NOMO-1 (cell line): ENCODE measurements at regions not wholly inside any gene's neighbourhood (a gene's known extent, or its start where the extent isn't known, plus 50 kb on each side); places are given as distances from the start of the nearest gene placed in this dataset.

Source experiments
- DNase-seq, 2 experiments: peaks; one replicate each; lab custom pipeline; 2025; ENCODE audit not compliant: unreplicated experiment in 2 of 2; lab: John Stamatoyannopoulos, UW

DNA sequence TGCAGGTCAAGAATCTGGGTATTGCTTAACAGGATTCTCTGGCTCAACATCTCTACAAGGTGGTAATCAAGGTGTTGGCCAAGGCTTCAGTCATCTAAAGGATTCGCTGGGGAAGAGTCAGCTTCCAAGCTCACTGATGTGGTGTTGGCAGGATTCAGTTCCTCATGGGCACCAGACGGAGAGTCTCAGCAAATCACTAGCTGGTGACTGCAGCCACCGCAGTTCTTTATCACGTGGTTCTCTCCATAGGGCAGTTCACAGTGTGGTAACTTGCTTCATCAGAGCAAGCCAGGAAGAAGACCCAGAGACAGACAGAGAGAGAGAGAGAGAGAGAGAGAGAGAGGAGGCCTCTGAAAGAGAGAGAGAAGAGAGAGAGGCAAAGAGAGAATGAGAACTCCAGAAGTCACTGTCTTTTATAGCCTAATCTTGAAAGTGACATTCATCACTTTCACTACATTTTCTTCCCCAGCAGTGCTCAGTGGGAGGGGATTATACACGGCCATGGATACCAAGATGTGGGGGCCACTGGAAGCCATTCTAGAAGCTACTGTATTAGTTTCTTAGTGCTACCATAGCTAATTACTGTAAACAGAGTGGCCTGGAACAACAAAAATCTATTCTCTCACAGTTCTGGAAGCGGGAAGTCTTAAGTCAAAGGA, 109.2 kb upstream of the SMIM23 start:
- DNase-seq, result peak; percentile 77 to 94

DNA sequence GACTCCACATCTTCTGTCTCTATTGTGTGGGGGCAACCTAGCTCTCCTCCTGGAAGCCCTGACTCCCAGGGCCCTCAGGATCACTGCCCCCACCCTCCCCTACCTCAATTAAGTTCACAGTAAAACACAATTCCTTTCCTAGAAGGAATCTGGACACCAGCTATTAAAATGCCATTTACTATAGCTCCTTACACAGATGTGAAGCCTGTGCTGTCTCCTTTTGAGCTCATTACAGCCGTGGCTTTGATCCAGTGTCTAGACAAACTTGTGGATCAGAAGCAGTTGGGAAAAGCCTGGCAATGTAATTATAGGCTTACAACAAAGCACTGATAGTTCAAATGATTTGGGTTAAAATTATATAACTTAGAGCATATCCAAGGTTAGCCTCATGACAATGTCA, 107.0 kb upstream of the SMIM23 start:
- no peak for DNase-seq

- no peak for DNase-seq
These were observed 105.1 kb upstream of the SMIM23 start for GRCh38 chr5:171680485-171680884.

DNA sequence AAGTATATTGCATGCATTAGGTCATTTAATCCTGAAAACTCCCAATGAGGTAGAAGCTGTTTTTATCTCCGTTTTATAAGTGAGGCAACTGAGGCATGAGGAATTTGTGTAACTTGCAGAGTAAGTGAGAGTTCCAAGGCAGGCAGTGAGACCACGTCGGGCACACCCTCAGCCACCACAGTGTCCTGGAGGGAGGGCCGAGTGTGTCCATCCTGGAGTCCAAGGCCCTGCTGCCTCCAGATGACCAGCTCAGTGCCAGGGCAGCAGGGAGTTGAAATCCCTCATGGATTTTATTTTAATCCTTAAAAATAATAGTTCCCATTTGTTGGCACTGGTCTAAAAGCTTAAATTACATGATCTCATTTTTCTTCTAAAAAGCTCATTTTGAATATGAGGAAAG, 104.6 kb upstream of the SMIM23 start:
- DNase-seq, result no peak

GRCh38 chr5:171681677-171682076, 103.9 kb upstream of the SMIM23 start:
- peak; percentile 1 to 4 for DNase-seq

DNA sequence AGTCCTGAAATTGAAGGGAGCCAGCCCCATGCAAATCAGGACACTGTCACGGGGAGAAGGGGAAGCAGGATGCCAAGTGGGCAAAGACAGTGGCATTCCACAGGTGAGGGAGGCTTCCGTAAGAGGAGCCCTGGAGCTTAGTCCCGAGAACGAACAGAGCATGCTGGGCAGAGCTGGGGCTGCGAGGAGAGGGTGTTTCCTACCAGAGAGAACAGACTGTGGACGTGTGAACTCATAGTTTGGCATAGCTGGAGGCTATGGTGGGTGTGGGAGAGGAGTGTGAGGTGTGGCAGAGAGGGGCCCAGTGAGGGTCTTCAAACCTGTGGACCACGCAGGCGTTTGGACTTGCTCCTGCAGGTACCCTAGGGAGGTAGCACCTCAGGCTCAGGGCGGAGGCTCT, 102.8 kb upstream of the SMIM23 start:
- DNase-seq, result no peak

- no peak for DNase-seq
These were observed 101.4 kb upstream of the SMIM23 start for GRCh38 chr5:171684169-171684568.

DNA sequence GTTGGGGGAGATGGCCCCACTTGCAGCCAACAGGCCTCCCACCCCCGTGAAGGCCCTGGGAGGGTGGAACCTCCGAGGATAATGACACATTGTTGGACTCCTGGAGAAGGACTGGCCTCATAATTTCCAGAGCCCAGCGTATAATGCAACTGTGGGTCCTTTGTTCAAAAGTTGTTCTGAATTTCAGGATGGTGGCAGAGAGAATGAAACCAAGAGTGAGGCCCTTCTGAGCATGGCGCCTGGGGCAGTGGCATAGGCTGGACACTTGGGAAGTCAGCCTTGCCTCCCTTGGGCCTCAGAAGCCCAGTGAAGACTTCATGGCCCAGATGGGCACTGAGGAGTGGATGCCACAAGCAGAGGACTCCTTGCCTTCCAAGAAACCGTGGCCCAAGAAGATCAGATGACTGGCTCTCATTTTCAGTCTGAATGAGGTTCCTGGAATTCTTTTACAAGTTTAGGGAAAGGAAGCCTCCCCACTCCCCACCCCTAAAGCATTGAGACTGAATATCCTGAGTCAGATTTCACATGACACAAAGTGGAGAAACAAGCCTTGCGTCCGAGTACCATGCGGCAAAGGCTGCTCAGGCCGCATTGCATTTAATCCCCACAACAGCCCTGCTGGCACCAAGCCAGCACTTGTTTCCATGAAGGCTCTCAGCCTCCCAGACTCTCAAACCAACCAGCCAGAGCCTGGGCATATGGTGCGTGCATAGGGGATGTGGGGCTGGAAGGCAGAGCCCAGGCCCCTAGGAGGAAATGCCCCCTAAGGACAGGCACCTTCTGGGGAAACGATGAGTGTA, 96.7 kb upstream of the SMIM23 start:
- DNase-seq, result no peak

- DNase-seq, result no peak
These were observed 95.7 kb upstream of the SMIM23 start for GRCh38 chr5:171689853-171690417.

DNA sequence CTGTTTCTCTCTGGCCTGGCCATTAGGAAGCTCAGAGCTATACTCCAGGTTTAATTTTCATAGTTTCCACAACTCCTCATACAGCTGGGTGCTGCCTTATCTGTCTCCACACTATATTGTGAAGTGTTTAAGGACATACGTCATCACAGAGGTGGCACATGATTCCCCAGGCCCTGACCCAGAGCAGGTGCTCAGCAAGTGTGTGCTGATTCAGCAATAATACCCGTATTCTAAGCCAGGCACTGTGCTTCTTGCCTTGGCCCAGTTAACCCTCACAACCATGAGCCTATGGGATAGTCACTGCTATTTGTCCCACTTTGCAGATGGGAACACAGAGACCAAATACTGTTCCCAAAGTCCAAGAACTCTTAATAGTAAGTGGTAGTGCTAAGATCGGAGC, 93.5 kb upstream of the SMIM23 start:
- no peak for DNase-seq

DNA sequence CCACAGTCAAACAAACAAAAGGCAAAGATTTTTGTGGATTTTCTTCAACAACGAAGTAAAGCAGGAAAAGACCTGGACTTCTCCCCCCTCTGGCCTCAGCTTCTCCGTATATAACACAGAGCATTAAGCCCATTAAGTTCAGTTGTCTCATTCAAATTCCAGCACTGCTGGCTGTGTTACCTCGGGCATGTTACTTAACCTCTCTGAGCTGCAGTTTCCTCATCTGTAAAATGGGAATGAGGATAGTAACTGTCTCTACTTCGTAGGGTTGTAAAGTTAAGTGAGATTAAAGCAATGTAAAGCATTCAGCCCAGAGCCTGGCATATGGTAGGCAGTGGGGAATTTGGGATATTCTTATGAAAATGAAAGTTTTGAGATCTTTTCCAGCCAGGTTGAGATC, 92.7 kb upstream of the SMIM23 start:
- no peak for DNase-seq

GRCh38 chr5:171693412-171693811, 92.2 kb upstream of the SMIM23 start:
- DNase-seq, result no peak

- DNase-seq, result no peak
These were observed 89.8 kb upstream of the SMIM23 start for GRCh38 chr5:171695804-171696203.

GRCh38 chr5:171697221-171698102, 88.2 kb upstream of the SMIM23 start:
- no peak for DNase-seq

- no peak for DNase-seq
These were observed 85.2 kb upstream of the SMIM23 start for GRCh38 chr5:171700318-171700912.

GRCh38 chr5:171701100-171701541, 84.5 kb upstream of the SMIM23 start:
- no peak for DNase-seq

GRCh38 chr5:171702135-171702770, 83.4 kb upstream of the SMIM23 start:
- DNase-seq, result no peak

DNA sequence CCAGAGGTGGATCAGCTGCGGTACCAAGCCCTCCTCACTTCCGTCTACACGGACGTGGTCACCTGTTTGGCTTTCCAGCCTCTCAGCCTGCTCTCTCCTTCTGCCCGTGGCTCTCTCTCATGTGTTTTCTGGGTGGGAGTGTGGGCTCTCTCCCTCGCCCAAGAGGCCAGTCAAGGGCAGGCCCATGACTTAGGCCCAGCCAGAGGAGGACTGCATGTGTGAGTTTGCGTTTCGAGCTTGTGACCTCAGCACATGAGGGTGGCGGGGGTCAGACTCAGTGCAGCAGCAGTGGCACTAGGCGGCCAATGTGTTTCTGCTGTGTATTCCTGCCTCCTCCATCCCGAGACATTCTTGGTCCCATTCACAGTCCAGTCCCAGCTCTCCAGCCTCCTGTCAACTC, 82.5 kb upstream of the SMIM23 start:
- no peak for DNase-seq

DNA sequence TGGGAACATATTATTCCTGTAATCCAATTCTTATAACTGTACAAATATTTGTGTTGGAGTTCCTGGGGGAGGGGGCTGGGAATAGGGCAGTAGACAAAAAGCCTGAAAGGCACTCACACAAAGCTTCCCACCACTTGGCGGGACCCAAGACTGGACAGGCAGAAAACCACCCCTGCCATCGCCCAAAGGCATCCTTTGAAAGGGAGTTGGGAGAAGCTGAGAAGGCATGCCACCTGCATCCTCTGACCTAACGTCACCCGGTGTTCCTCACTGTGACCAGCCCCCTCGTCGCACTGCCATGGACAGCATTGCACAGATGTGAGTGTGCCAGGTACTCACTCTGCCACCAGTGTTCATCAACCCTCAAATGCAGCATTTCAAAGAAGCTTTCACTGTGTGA, 80.6 kb upstream of the SMIM23 start:
- DNase-seq, result no peak

DNA sequence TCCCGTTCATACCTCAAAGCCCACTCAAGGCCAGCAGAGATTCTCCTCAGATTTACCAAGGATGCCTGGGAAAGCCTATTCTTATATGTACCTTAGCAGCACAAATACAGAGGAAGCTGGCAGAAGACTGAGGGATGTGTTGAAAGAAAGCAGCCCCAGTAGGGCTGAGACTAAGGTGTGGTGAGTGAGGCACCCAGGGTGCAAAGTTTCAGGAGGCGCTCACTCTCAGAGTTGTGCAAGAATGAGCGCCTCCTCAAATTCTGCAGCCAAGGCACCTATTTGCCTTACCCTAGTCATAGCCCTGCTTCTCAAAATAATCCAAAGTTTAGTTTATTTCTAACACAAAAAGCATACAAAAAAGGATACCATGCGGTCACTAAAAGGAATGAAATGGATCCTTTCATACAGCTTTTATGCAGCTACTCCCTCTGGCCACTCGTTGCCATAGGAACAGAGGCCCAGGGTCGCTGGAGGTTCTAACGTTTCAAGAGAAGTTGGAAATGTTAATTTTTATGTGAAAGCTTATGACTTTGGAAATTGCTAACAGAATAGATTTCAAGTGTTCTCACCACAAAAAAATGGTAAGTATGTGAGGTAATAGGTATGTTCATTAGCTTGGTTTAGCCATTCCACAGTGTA, 79.7 kb upstream of the SMIM23 start:
- no peak for DNase-seq
